ENCODE measurements at regions not wholly inside any gene's neighbourhood (a gene's known extent, or its start where the extent isn't known, plus 50 kb on each side); places are given as distances from the start of the nearest gene placed in this dataset.

GRCh38 chr14:32009976-32010581 lies 67.0 kb upstream of the ARHGAP5 start:
- Histone ChIP-seq H3K4me3 (ENCODE audit: low read depth, low read length) (no peak overlapping the region), H3K27ac (ENCODE audit: low read depth, low read length) (no peak overlapping the region), H3K18ac (ENCODE audit: low read length) (peak overlapping the region; percentile 48), H3K79me1 (ENCODE audit: low read length) (peaks cover 2% of the 10 kb centered on the region), H2BK120ac (ENCODE audit: insufficient read depth, low read length, poor library complexity) (peak overlapping the region; percentile 46), H3K27me3 (ENCODE audit: insufficient read depth, low read length) (no peaks in the 10 kb centered on the region), H3K4me1 (ENCODE audit: control insufficient read depth in 1 of 2, insufficient read depth in 2 of 2, low read length in 2 of 2) (peaks cover 15 to 16% of the 10 kb centered on the region in 2 experiments), H4K8ac (ENCODE audit: low read depth, low read length) (peak overlapping the region; percentile 43), H3K4ac (ENCODE audit: low read depth, low read length) (no peak overlapping the region), H3K36me3 (ENCODE audit: control insufficient read depth in 1 of 2, insufficient read depth in 2 of 2, low read length in 2 of 2) (no peaks in the 10 kb centered on the region), H2AFZ (ENCODE audit: insufficient read depth, low read length, poor library complexity) (no peak overlapping the region), H3K23ac (ENCODE audit: low read length) (no peak overlapping the region), H4K91ac (ENCODE audit: low read depth, low read length) (peak overlapping the region; percentile 35), H3K14ac (ENCODE audit: low read length) (peak overlapping the region; percentile 46), H4K12ac (ENCODE audit: low read depth, low read length) (no peak overlapping the region), H2AK5ac (ENCODE audit: low read length) (peak overlapping the region; percentile 81), H3K9me3 (ENCODE audit: insufficient read depth, low read depth, low read length) (no peaks in the 10 kb centered on the region), H2BK12ac (ENCODE audit: low read length) (peak overlapping the region; percentile 86), H3K4me2 (ENCODE audit: low read length) (no peak overlapping the region), H3K9ac (ENCODE audit: low read length) (peak overlapping the region; percentile 36), H2BK5ac (ENCODE audit: low read depth, low read length, poor library complexity) (no peak overlapping the region), H3K79me2 (ENCODE audit: control insufficient read depth, insufficient read depth, low read length, poor library complexity) (peaks cover 2% of the 10 kb centered on the region)
- no CpG with 5 or more reads among the region's 6 CpGs for whole genome bisulfite sequencing (ENCODE audit: extremely low coverage, insufficient coverage, insufficient read length)
- DNase-seq = no peak

DNA sequence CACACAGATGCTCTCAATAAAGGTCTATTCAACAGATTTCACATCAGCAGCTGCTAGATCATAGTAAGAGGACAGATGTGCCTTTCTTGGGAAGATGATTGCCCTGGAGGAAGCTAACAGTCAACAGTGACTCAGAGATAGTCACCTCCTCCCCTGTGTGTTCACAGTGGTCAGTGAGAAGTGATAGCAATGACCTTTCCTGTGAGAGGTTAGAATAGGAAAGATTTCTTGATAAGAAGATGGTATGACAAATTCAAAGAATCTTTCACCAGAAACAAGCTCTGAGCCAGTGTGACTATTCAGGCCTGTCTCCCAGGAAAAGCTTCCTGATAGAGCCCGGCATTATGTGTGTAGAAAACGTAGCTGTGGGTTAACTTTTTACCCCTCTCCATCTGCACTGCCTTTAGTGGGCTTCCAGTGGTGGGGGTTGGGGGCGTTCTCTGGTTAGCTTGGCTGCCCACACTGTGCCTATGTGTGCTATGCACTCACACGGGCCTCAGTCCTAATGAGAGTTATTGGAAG lies 66.4 kb upstream of the ARHGAP5 start:
- Histone ChIP-seq H2BK12ac (ENCODE audit: low read length) (no peak overlapping the region), H2AFZ (ENCODE audit: insufficient read depth, low read length, poor library complexity) (no peak overlapping the region)
- WGBS (ENCODE audit: extremely low coverage, insufficient coverage, insufficient read length) = no CpG with 5 or more reads among the region's 4 CpGs

GRCh38 chr14:32011225-32011624 lies 65.9 kb upstream of the ARHGAP5 start:
- no peak overlapping the region for H3K27ac ChIP-seq (ENCODE audit: low read depth, low read length)

More for the DNA sequence above, 66.4 kb upstream of the ARHGAP5 start:
- H3K79me1 ChIP-seq (ENCODE audit: low read length) = peaks cover 2% of the 10 kb centered on the region
- no peak overlapping the region for H3K23ac ChIP-seq (ENCODE audit: low read length)
- H3K14ac ChIP-seq (ENCODE audit: low read length) = no peak overlapping the region
- no peak overlapping the region for H3K4ac ChIP-seq (ENCODE audit: low read depth, low read length)
- no peaks in the 10 kb centered on the region for H3K36me3 ChIP-seq (ENCODE audit: control insufficient read depth in 1 of 2, insufficient read depth in 2 of 2, low read length in 2 of 2)
- peaks cover 15 to 16% of the 10 kb centered on the region in 2 experiments for H3K4me1 ChIP-seq (ENCODE audit: control insufficient read depth in 1 of 2, insufficient read depth in 2 of 2, low read length in 2 of 2)
- no peak overlapping the region for H3K4me3 ChIP-seq (ENCODE audit: low read depth, low read length)
- H2BK5ac ChIP-seq (ENCODE audit: low read depth, low read length, poor library complexity) = no peak overlapping the region
- H2AK5ac ChIP-seq (ENCODE audit: low read length) = no peak overlapping the region
- no peak overlapping the region for H4K12ac ChIP-seq (ENCODE audit: low read depth, low read length)
- peak; percentile 80 to 90 for DNase-seq
- no peaks in the 10 kb centered on the region for H3K27me3 ChIP-seq (ENCODE audit: insufficient read depth, low read length)
- no peak overlapping the region for H3K4me2 ChIP-seq (ENCODE audit: low read length)
- no peak overlapping the region for H3K18ac ChIP-seq (ENCODE audit: low read length)
- no peak overlapping the region for H4K91ac ChIP-seq (ENCODE audit: low read depth, low read length)
- no peaks in the 10 kb centered on the region for H3K9me3 ChIP-seq (ENCODE audit: insufficient read depth, low read depth, low read length)
- H3K79me2 ChIP-seq (ENCODE audit: control insufficient read depth, insufficient read depth, low read length, poor library complexity) = peaks cover 2% of the 10 kb centered on the region
- no peak overlapping the region for H3K9ac ChIP-seq (ENCODE audit: low read length)
- H4K8ac ChIP-seq (ENCODE audit: low read depth, low read length) = peak overlapping the region; percentile 51
- H3K27ac ChIP-seq (ENCODE audit: low read depth, low read length) = peak overlapping the region; percentile 29
- no peak overlapping the region for H2BK120ac ChIP-seq (ENCODE audit: insufficient read depth, low read length, poor library complexity)

DNA sequence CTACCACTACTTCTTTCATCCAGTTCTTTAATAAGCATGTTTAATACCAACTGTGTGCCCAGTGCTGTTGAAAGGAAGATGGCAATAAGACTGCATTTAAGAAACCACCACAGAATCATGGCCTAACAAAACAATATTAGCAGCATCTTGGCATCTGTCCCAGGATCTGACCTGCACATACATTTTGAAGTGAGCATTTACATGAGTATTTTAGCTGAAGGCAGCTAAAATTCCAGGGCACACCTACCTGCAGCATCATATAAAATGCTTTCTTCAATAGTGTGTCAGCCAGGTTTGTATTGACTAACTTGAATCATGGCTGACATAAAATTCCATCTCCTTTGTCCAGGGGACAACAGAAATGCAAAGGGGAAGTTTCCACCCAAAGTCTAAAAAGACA lies 65.0 kb upstream of the ARHGAP5 start:
- Histone ChIP-seq H2AK5ac (ENCODE audit: low read length) (no peak overlapping the region), H3K4ac (ENCODE audit: low read depth, low read length) (no peak overlapping the region)

More at GRCh38 chr14:32011225-32011624, 65.9 kb upstream of the ARHGAP5 start:
- Histone ChIP-seq H4K8ac (ENCODE audit: low read depth, low read length) (no peak overlapping the region), H4K91ac (ENCODE audit: low read depth, low read length) (no peak overlapping the region), H2AFZ (ENCODE audit: insufficient read depth, low read length, poor library complexity) (no peak overlapping the region), H3K79me2 (ENCODE audit: control insufficient read depth, insufficient read depth, low read length, poor library complexity) (peaks cover 2% of the 10 kb centered on the region), H3K4me1 (ENCODE audit: control insufficient read depth in 1 of 2, insufficient read depth in 2 of 2, low read length in 2 of 2) (peaks cover 13% of the 10 kb centered on the region in 2 experiments), H2BK5ac (ENCODE audit: low read depth, low read length, poor library complexity) (no peak overlapping the region), H2BK12ac (ENCODE audit: low read length) (no peak overlapping the region), H3K9me3 (ENCODE audit: insufficient read depth, low read depth, low read length) (no peaks in the 10 kb centered on the region), H3K9ac (ENCODE audit: low read length) (no peak overlapping the region), H2BK120ac (ENCODE audit: insufficient read depth, low read length, poor library complexity) (no peak overlapping the region), H3K27me3 (ENCODE audit: insufficient read depth, low read length) (no peaks in the 10 kb centered on the region), H3K18ac (ENCODE audit: low read length) (no peak overlapping the region), H3K36me3 (ENCODE audit: control insufficient read depth in 1 of 2, insufficient read depth in 2 of 2, low read length in 2 of 2) (no peaks in the 10 kb centered on the region), H4K12ac (ENCODE audit: low read depth, low read length) (no peak overlapping the region), H3K23ac (ENCODE audit: low read length) (no peak overlapping the region), H3K4me3 (ENCODE audit: low read depth, low read length) (no peak overlapping the region), H2AK5ac (ENCODE audit: low read length) (no peak overlapping the region), H3K4me2 (ENCODE audit: low read length) (no peak overlapping the region), H3K14ac (ENCODE audit: low read length) (no peak overlapping the region), H3K4ac (ENCODE audit: low read depth, low read length) (no peak overlapping the region), H3K79me1 (ENCODE audit: low read length) (peaks cover 2% of the 10 kb centered on the region)
- WGBS (ENCODE audit: extremely low coverage, insufficient coverage, insufficient read length) = no CpG with 5 or more reads among the region's 3 CpGs
- no peak for DNase-seq

More for the DNA sequence above, 65.0 kb upstream of the ARHGAP5 start:
- no peak for DNase-seq
- H3K4me2 ChIP-seq (ENCODE audit: low read length) = no peak overlapping the region
- H3K36me3 ChIP-seq (ENCODE audit: control insufficient read depth in 1 of 2, insufficient read depth in 2 of 2, low read length in 2 of 2) = no peaks in the 10 kb centered on the region
- H3K9ac ChIP-seq (ENCODE audit: low read length) = no peak overlapping the region
- peaks cover 2% of the 10 kb centered on the region for H3K79me1 ChIP-seq (ENCODE audit: low read length)
- H4K8ac ChIP-seq (ENCODE audit: low read depth, low read length) = no peak overlapping the region
- H3K27me3 ChIP-seq (ENCODE audit: insufficient read depth, low read length) = no peaks in the 10 kb centered on the region
- no peak overlapping the region for H3K23ac ChIP-seq (ENCODE audit: low read length)
- H3K27ac ChIP-seq (ENCODE audit: low read depth, low read length) = no peak overlapping the region
- H2BK5ac ChIP-seq (ENCODE audit: low read depth, low read length, poor library complexity) = no peak overlapping the region
- H3K9me3 ChIP-seq (ENCODE audit: insufficient read depth, low read depth, low read length) = no peaks in the 10 kb centered on the region
- no peak overlapping the region for H2BK120ac ChIP-seq (ENCODE audit: insufficient read depth, low read length, poor library complexity)
- no peak overlapping the region for H4K91ac ChIP-seq (ENCODE audit: low read depth, low read length)
- no peak overlapping the region for H4K12ac ChIP-seq (ENCODE audit: low read depth, low read length)
- H3K14ac ChIP-seq (ENCODE audit: low read length) = no peak overlapping the region
- no peak overlapping the region for H2BK12ac ChIP-seq (ENCODE audit: low read length)
- no peak overlapping the region for H3K18ac ChIP-seq (ENCODE audit: low read length)
- peaks cover 8 to 10% of the 10 kb centered on the region in 2 experiments for H3K4me1 ChIP-seq (ENCODE audit: control insufficient read depth in 1 of 2, insufficient read depth in 2 of 2, low read length in 2 of 2)
- no peak overlapping the region for H2AFZ ChIP-seq (ENCODE audit: insufficient read depth, low read length, poor library complexity)
- peaks cover 2% of the 10 kb centered on the region for H3K79me2 ChIP-seq (ENCODE audit: control insufficient read depth, insufficient read depth, low read length, poor library complexity)
- H3K4me3 ChIP-seq (ENCODE audit: low read depth, low read length) = no peak overlapping the region
